AG08395 (cell line): ENCODE measurements at regions not wholly inside any gene's neighbourhood (a gene's known extent, or its start where the extent isn't known, plus 50 kb on each side); places are given as distances from the start of the nearest gene placed in this dataset.

Source experiments
- DNase-seq: peaks from one replicate; pipeline ENCODE4 v3.0.0; 2012; ENCODE audit warnings: mixed read lengths, low spot score

DNA sequence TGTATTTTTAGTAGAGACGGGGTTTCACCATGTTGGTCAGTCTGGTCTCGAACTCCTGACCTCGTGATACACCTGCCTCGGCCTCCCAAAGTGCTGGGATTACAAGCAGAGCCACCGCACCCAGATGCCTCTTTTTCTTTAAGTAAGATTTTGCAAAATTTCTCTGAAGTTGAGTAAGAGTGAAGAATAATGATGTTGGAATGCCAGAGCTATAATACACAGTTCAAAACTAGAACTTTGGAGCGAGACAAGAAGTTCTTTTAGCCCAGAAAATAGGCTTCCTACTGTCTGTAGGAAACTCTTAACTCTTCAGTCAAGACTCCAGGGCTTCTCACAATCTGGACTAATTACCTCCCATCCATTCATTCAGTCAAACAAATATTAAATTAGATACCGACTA is 51.4 kb downstream of the MARCHF4 start:
- no peak for DNase-seq

- peak; percentile 67 for DNase-seq
Measured at GRCh38 chr2:216319771-216320170, 52.5 kb downstream of the MARCHF4 start.

GRCh38 chr2:216318521-216318874 is 53.8 kb downstream of the MARCHF4 start:
- no peak for DNase-seq

DNA sequence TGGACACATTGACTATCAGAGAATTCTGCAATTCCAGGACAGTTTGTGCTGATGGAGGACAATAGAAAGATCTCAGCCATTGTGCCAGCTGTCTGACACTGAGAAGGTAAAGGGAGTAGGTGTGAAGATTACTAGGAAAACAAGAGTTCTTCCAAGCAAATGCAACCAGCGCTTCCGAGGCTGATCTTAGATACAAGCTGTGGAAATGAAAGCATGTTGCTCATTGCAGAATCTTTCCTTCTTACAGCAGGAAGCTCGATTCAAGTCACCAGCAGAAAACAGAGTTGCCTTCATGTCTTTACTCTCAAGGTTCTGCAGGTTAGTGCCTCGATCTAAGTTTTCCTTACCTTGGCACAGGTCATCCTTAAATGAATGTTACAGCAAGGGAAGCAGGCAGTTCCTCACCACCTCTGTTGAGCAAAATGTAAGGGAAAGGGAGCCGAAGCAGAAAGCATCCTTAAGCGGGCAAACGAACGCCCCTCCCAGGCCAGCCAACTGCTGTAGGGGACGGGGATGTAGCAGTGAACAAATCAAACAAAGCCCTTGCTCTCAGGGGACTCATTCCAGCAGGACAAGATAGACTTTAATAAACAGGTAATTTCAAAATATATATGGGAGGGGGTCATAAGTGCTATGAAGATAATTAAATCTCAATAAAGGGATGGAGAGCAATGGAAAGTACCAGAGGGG is 54.3 kb downstream of the MARCHF4 start:
- DNase-seq: no peak

DNA sequence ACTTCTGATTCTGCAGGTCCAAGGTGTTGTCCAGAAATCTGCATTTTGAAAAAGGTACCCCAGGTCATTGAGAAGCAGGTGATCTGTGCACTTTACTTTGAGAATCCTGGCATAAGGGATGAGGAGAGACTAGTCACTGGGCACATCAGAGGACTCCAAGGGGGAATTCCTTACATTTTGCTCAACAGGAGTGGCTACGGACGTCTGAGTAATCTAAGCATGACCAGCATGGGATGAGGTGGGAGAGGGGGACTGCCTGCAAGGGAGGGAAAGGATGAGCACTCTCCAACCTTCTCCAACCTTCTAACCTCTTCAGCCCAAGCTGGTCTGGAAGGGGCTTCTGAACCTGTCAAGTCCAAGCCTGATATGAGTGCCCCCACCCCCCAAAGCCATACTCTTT is 55.5 kb downstream of the MARCHF4 start:
- DNase-seq: peak; percentile 69

DNA sequence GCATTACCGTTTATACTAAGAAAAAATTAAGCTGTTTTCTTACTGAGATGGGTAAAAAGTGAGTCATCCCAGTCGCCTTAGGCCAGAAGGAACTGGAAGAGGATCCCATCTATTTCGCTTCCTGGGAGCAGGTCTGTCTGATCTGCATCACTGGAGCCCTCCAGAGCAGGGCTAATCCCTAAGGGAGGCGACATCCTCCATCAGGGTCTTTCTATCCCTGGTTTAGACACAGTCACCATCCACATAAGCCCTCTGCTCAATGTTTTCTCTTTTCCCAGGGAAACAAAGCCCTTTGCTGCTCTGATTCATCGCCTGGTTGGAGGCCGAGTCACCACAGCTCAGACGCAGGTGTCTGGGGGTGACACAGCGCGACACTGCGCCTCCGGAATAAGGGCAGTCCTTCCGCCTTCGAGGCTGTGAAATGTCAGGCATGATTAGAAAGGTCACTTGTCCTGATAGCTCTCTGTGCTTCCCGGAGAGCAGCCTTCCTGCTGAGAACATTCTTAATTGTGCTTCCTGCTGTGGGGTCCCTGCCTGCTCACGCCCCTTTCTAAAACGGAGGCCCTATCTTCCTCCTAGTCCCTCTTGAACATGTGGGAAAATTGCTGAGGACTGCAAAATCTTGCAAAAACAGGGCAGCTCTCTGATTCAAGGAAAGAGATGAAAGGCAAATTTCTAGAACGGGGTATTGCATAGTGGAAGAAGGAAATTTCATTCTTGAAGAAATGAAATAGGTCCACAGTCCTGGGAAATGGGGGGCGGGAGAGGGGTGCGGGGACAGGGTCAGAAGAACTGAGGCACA is 56.3 kb downstream of the MARCHF4 start:
- peak; percentile 68 for DNase-seq

GRCh38 chr2:216312441-216312840 is 59.8 kb downstream of the MARCHF4 start:
- no peak for DNase-seq

GRCh38 chr2:216308576-216308975 is 63.7 kb downstream of the MARCHF4 start:
- DNase-seq: peak; percentile 25

GRCh38 chr2:216307496-216307895 is 64.8 kb downstream of the MARCHF4 start:
- DNase-seq: no peak

DNA sequence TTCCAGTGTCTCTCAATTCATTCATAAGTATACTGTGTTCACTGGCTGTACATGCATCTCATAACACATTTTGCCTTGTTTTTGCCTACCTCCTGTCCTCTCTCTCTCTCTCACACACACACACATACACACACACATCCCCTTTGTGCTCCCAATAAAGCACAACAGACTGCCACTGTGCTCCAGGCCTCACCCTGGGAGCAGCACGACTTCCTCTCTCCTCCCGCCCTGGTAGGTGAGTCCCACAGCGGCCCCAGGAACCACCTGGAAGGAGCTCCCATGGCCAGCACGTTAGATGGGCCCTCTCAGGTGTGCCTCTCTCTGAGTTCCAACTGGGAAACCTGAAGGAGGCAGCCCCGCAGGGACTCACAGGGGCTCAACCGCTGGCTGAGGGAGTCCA is 65.4 kb downstream of the MARCHF4 start:
- no peak for DNase-seq

DNA sequence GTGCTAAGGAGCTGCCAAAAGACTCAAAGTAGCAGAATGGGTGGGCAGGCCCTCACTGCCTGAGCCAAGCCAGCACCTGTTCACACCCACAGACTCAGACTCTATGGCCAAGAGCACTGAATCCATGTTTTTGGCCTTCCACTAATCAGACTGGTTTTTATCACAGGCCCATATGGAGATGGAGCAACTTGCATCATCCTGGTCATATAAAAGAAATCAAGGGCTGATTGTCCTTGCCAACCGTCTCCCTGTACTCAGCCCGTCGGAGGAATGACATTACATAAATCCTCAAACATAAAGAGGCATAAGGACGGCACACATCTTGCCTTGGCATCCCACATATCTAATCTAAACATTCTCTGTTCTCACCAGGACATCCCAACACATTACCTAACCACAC is 66.7 kb downstream of the MARCHF4 start:
- DNase-seq: no peak

DNA sequence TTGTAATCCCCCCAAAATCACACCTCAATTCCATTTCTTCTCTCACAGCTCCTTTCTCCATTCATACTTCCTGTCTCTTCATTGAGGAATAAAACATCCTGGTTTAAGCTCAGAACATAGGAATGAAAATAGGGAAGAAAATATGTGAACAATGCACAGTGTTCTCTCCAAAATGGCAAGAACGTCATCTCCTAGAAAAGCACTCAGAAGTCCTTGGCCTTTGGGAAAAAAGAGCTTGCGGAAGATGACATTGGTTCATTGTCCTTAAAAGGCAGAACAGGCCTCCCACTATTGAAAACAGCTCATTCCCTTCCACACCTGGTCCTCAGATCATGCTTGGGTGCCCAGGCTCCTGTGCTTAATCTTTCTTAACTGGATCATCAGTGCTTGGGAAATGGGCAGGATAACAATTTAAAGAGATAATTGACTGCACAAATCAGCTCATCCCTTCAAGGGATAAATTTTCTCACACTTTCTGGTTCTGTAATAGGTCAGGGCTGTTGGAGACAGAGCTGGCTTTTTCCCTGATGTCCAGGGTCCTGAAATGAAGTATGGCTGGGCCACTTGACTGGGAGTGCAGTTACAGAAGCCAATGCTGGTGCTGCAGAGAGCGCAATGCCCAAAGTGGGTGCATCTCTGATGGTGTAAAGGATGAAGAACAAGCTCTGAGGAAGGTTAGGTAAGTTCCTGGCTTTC is 69.2 kb downstream of the MARCHF4 start:
- peak; percentile 62 for DNase-seq

DNA sequence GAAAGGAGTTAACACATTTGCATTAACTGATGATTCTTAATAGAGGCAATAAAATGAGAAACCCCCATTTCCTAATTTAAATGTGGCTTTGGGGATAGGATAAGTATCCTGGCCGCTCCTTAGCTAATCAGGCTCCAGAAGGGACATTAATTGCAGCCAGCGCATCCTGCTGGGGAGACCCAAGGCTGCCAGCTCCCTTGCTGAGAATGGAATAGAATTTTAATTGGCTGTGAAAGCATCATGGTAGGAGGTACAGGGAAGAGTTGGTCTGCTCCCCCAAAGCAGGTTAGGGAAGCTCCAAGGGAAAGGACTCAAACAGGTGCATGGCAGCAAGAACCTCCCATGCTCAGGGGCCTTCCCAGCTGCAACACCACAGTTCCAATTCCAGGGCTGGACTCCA is 71.4 kb downstream of the MARCHF4 start:
- no peak for DNase-seq

- no peak for DNase-seq
Measured at GRCh38 chr2:216299588-216299987, 72.7 kb downstream of the MARCHF4 start.

GRCh38 chr2:216298719-216299495 is 73.4 kb downstream of the MARCHF4 start:
- peak; percentile 86 for DNase-seq

DNA sequence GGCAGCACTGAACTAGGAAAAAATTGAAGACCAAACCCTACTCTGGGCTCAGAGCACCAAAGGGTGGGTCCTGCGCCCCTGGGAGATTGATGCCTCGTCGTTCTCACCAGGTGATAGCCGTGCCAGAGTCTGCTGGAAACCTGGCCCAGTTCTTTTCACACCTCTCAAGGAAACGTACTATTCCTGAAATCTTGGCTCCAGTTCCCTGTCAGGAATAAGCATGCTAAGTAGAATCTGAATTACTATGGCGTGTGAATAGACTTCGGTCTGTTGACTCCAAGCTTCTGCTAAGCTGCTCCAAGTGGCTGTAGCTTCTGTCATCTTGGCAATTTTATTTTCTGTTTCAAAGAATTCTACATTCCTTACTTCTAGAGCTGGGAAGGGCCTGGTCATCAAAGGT is 75.4 kb downstream of the MARCHF4 start:
- no peak for DNase-seq

- DNase-seq: no peak
Measured at GRCh38 chr2:216294305-216294704, 78.0 kb downstream of the MARCHF4 start.

DNA sequence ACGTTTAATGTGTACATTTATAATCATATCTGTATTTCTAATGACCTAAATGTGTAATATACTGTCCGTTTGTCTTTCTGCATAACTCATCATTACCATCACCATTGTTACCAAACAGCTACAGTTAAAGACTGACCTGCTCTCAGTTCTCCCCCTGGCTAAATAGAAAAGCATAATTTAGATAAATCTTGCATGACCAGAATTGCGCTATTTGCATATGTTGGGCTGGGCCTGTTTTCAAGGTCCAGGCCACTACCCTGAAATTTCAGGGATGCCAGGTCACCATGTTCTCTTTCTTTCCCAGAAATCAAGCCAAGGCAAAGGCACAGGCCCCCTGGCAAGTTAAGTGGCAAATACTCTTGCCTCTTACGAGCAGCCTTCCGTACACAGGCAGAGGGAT is 78.4 kb downstream of the MARCHF4 start:
- no peak for DNase-seq

GRCh38 chr2:216292886-216293301 is 79.4 kb downstream of the MARCHF4 start:
- DNase-seq: no peak

- DNase-seq: no peak
Measured at GRCh38 chr2:216292475-216292874, 79.8 kb downstream of the MARCHF4 start.

DNA sequence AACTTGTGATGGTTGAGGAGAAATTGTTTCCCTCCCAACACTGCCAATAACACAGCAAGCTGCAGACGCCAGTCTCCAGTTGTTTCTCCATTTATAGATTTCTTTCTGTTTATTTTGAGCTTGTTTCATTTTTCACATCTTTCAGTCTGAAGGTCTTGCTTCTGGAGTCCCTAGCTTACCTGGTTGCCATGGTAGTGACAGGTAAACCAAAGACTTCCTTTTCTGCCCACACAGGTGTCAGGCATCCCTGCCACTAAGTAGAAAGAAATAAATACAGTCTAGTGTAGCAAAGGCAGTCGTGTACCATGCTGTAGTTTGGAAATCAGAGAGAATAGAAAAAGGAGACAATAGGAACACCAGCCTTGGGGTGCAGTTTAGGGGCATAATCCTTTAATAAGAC is 82.8 kb downstream of the MARCHF4 start:
- DNase-seq: no peak

- peak; percentile 67 for DNase-seq
Measured at GRCh38 chr2:216287251-216287650, 85.0 kb downstream of the MARCHF4 start.
